Stimulated activated CD4-positive, alpha-beta T cell treated with anti-CD3 and anti-CD28 coated beads, Interleukin-4, amount 100 ng/mL, for 1 hour (primary cell): ENCODE measurements at regions not wholly inside any gene's neighbourhood (a gene's known extent, or its start where the extent isn't known, plus 50 kb on each side); places are given as distances from the start of the nearest gene placed in this dataset.

Experiments
- DNase-seq: peaks from one replicate; pipeline ENCODE4 v3.0.0-alpha.2; 2020

- DNase-seq: no peak
Measured at GRCh38 chr6:134478764-134479399, 161.0 kb upstream of the SGK1 start.

- no peak for DNase-seq
Measured at GRCh38 chr6:134477991-134478635, 160.2 kb upstream of the SGK1 start.

- DNase-seq: no peak
Measured at GRCh38 chr6:134474955-134475354, 157.0 kb upstream of the SGK1 start.

GRCh38 chr6:134472661-134473060 is 154.7 kb upstream of the SGK1 start:
- DNase-seq: no peak

GRCh38 chr6:134472046-134472445 is 154.1 kb upstream of the SGK1 start:
- DNase-seq: no peak

GRCh38 chr6:134470457-134470975 is 152.6 kb upstream of the SGK1 start:
- DNase-seq: no peak

- no peak for DNase-seq
Measured at GRCh38 chr6:134469702-134470456, 152.0 kb upstream of the SGK1 start.

GRCh38 chr6:134468633-134469032 is 150.7 kb upstream of the SGK1 start:
- no peak for DNase-seq

- DNase-seq: no peak
Measured at GRCh38 chr6:134467620-134468019, 149.7 kb upstream of the SGK1 start.

GRCh38 chr6:134466771-134467525 is 149.0 kb upstream of the SGK1 start:
- DNase-seq: no peak

GRCh38 chr6:134464690-134465411 is 146.9 kb upstream of the SGK1 start:
- DNase-seq: no peak

GRCh38 chr6:134458857-134459657 is 141.1 kb upstream of the SGK1 start:
- DNase-seq: no peak

- DNase-seq: no peak
Measured at GRCh38 chr6:134457941-134458340, 140.0 kb upstream of the SGK1 start.

- DNase-seq: no peak
Measured at GRCh38 chr6:134456226-134456625, 138.3 kb upstream of the SGK1 start.

GRCh38 chr6:134455319-134455718 is 137.4 kb upstream of the SGK1 start:
- no peak for DNase-seq

- no peak for DNase-seq
Measured at GRCh38 chr6:134454794-134455193, 136.9 kb upstream of the SGK1 start.

GRCh38 chr6:134453792-134454510 is 136.0 kb upstream of the SGK1 start:
- no peak for DNase-seq

- no peak for DNase-seq
Measured at GRCh38 chr6:134452906-134453305, 135.0 kb upstream of the SGK1 start.

GRCh38 chr6:134451529-134451928 is 133.6 kb upstream of the SGK1 start:
- DNase-seq: no peak

GRCh38 chr6:134449781-134450180 is 131.9 kb upstream of the SGK1 start:
- DNase-seq: no peak

GRCh38 chr6:134449004-134449403 is 131.1 kb upstream of the SGK1 start:
- DNase-seq: no peak
